Activated CD4-positive, alpha-beta T cell treated with anti-CD3 and anti-CD28 coated beads, Interleukin-2, amount 50 U/mL, for 16 hours (primary cell): ENCODE measurements at regions not wholly inside any gene's neighbourhood (a gene's known extent, or its start where the extent isn't known, plus 50 kb on each side); places are given as distances from the start of the nearest gene placed in this dataset.
"Not testable (repeated sequence)": the region's sequence is repeated elsewhere in the genome, so short reads cannot be mapped to it uniquely, and the experiment has no call there.

ENCODE experiments used
- DNase-seq: peaks from one replicate; pipeline ENCODE4 v3.0.0-alpha.2; 2020

DNA sequence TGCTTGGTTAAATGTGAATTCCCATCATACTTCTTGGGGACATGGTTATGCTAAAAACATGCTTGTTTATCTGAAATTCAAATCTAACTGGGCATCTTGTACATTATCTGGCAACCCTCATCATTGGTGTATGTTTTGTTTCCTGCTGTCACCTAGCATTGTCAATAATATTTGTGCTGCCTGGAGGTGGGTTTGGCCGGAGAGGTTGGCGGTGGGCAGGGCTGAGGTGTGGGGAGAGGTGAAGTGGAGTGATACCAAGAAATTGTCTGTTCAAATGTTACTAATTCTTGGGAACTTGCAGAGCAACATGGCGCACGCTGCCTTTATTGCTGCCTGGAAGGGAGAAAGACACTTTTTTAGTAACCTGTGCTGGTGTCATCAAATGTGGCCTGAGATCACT, 280.5 kb downstream of the VRK1 start:
- DNase-seq = no peak

DNA sequence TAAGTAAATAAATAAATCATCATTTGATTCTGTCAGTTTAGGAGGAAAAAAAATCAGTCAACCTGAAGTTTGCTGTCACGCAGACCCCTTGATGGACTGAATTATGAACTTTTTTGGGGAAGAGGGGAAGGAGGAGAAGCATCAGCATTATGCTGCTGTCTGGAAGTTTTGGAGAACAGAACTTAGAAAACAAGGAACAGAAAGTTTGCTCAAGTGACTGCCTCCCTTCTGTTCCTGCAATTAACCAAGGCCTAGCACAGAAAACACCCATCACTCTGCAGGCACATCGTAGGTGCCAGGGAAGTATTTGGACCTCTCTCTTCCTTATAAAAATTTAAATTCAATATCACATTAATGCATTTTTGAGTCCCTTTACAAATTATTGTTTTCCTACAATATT, 283.8 kb downstream of the VRK1 start:
- no peak for DNase-seq

DNA sequence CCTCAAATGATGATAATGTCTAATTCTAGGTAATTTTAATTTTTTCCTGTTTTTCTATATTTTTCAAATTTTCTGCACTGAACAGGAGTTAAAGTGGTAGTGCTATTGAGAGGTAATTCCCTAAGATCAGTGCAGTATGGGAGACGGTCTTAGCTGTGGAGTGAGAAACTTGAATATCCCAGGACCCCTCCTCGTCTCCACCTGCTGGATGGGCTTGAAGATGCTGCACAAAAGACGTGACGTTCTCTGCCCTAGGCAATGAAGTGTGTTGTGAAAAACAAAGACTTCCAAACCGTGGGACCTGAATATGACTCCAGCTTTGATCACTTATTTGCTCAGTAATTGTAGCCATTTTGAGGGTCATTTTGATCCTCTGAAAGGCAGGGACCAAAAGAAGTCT, 298.1 kb downstream of the VRK1 start:
- DNase-seq = no peak

DNA sequence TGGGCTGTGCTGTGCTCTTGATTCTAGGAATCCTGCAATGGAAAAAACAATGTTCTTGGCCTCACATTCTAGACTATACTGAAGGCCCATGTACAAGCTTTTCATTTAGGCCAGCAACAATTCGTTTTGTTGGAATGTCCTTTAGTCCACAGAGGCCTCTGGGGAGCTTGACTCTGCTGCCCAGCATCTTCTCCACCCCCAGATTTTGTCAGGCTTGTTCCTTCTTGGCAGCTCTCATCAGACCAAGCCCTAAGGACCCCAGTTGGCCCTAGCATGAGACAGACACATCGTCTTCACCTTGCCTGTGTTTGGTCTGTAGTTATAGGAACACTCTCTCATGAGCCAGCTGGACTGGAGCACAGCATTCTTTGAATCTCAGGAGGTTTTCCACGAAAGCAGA, 300.1 kb downstream of the VRK1 start:
- DNase-seq = no peak

DNA sequence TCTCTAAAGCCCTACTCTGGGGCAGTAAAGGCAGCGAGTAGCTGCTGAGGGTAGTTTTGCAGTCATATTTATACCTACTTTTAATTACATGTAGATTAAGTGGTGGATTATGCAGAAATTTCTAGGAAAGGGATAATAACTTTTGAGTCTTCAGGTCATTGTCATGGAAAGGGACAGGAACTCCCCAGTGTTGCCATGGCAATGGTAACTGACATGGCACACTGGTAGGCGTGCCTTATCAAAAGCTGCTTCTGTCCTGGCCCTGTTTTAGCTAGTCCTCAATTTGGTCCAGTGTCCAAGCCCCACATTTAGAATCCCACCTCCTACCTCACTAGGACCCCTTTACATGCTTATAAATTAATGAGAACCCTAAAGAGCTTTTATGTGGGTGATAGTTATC, 303.1 kb downstream of the VRK1 start:
- no peak for DNase-seq

DNA sequence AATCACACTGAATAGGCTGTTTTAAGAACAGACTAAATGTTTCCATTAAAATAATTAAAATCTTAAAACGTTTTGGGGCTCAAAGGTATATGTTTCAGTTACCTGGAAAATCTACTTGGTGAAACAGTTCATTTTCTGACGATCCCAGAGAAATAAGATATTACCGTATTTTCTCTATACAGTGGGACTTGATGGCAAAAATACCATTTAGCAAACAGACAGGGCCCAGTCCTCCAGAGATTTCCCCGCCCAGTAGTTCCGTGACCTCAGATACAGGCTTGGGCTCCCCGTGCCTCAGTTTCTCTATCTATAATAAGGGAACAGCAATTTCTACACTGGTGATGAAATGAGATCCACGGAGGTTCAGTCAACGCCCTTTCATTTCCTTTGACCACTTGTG, 304.4 kb downstream of the VRK1 start:
- no peak for DNase-seq

DNA sequence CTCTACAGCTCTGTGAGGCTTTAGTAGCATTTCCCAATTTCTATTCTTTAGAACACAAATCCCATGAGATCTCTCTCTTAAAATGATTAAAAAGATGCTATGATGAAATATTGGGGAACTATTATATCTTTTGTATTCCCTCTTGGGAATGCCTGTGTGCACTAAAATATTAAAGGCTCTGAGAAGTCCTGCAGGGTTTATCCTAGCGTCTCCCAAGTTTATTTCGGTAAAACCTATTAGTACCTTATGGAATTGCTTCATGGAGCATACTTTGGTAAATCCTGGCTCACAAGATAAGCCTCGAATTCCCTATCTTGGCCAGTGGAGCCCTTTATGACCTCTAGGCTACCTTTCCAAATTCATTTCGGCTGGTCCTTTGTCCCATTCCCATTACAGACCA, 306.8 kb downstream of the VRK1 start:
- DNase-seq = no peak

DNA sequence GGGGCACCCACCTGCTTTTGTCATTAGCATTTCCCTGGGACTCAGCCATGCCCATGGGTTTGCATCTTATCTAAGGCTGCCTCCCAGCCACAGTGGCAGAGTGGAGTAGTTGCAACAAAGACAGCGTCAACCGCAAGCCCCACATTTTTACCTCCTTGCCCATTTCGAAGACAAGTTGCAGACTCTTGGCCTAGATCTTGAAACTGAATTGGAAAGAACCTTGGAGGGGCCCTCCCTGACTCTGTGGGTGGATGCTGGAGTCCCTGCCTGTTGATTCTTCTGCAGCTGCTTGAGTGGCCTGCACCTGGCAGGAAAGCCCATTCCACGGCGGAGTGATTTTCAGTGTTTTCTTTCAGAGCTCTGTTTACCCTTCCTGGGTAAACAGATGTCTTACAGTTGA, 309.0 kb downstream of the VRK1 start:
- no peak for DNase-seq

DNA sequence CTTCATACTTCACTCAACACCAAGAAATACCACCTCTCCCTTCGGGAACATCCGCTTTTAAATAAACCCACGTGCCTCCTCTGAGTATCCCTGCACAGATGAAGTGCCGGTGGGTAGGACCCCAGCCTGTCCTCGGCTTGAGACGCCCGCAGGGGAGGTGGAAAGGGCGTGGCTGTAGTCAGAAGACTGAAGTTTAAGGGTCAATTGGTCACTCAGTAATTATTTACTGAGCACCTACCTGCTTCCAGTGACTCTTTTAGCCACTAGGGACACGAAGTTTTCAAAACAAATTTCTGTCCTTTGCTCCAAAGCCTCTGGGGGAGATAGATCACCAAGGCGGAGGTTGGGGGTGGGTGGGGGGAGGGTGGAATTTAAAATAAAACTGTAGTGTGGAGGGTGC, 309.4 kb downstream of the VRK1 start:
- DNase-seq = no peak

DNA sequence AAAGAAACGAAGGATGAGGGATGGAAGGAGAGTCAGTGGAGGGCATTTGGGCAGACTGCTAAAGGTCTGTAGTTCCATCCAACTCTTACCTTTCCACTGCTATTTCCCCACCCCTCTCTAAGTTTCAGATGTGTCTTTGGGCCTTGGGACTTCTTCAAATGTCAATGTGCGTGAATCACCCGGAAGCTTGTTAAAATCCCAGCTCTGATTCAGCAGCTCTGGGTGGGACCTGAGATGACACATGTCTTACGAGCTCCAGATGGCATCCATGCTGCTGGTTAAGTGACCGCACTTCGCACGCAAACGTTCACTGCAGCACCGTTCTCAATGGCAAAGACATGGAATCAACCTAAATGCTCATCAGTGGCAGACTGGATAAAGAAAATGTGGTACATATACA, 309.9 kb downstream of the VRK1 start:
- no peak for DNase-seq

DNA sequence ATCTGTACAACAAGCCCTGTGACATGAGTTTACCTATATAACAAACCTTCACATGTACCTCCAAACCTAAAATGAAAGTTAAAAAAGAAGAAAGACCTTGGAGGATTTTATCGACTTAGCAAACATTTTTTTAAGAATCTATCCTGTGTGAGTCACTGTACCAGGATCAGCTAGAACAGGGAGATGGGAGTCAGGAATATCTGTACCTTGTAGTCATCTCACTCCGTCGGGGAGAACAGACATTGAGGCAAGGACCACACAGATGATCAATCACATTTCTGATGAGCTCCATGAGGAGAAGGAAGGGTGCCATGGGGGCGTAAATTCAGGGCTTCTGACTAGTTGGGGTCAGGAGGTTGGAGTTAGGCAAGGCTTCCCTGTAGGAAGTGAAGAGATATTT, 310.6 kb downstream of the VRK1 start:
- no peak for DNase-seq

DNA sequence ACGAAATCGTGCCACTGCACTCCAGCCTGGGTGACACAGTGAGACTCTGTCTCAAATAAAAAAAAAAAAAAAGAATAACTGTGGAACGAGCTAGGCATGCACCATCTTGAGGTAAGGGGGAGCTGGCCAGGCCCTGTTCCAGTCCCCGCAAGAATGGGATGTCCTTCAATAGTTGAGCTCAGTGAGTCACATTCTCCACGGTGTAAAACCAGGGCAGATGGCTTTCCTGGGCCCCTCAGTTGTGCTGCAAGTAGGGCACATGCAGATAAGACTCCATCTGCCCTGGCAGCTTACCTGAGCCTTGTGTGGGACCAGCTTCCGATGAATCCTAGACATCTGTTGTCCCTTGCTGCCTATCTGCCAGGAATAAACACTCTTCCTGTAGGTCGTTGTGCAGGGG, 312.1 kb downstream of the VRK1 start:
- no peak for DNase-seq

DNA sequence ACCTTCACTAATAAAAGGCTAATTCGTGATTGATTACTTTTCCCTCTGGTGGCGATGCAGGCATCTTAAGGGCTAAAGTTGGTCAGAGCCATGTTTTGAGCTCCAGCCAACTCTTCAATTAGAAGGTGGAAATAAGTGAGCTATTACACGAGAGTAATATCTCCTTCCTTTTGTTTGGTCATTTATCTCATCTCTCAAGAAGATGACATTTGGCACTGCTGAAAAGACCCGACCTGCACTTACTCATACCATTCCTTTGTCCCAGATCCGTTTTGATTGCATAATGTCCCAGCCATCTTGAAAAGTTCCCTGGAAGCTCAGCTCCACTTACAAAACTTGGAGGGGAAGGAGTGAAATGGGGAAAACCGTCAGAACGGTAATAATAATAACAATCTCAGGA, 316.2 kb downstream of the VRK1 start:
- DNase-seq = no peak

DNA sequence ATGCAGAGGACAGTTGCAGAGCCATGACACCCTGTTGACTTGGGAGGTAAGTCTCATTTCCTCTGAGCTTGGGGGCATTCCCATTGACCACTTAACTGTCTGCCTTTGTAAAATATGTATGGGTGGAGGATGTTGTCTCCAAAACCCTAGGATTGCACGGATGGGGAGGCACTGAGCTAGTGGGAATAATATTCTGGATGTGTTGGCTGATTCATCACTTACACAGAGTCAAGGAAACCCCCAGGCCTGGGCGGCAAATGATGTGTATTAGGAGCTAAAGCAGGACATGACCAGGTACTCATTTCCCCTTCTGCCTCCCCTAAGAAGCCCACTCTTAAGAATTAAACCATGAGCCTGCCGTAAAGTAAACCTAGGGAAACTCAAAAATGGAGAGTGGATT, 319.4 kb downstream of the VRK1 start:
- DNase-seq = no peak

DNA sequence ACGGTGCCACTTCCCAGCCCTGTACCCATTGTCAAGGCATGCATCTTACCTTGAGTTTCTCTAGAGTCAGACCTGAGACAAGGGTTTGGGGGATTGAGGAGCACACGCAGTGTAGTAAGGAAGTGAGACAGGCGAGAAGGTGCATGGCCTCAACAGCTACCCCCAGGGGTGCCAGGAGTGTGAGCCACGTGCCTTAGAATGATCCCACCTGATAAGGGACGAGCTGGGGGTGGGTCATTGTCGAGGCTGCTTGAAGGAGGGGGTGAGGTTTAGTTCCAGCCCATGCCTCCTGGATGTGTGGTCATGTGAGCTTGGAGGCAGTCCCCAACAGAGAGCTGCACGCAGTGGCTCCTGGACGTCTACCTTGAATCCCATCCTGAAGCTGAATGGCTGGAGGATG, 320.5 kb downstream of the VRK1 start:
- no peak for DNase-seq

DNA sequence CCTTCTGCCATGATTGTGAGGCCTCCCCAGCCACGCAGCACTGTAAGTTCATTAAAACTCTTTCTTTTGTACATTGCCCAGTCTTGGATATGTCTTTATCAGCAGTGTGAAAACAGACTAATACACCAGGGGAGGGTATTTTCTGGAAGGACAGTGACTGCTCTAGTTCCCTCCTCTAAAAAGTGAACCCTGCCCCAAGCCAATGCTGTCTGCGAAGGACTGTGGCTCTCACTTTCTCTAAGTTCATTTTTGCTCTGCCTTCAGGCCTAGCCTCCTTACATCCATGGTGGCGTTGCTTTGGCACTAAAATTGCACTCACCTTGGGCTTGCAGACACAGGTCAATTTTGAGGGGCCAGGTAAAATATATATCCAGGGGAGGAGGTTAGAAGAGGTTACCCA, 323.0 kb downstream of the VRK1 start:
- DNase-seq = no peak

DNA sequence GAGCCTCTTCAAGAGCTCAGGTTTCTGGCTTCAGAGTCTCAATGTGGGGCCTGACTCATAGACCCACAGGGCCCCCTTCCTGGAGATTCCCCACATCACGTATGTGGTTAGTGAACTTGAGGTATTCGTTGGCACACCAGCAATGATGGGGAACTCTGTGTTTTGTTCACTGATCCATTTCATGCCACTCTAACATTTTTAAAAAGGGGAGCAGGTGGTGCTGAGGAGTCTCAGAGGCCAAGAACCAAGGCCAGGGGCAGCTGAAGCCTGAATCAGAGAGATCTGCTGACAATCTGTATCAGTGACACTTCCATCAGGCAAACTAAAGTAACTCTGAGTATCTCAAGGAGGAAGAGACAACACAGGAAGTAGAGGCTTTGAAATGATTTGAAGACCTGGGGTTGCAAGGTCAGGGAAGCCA, 323.4 kb downstream of the VRK1 start:
- DNase-seq = peak; percentile 66

DNA sequence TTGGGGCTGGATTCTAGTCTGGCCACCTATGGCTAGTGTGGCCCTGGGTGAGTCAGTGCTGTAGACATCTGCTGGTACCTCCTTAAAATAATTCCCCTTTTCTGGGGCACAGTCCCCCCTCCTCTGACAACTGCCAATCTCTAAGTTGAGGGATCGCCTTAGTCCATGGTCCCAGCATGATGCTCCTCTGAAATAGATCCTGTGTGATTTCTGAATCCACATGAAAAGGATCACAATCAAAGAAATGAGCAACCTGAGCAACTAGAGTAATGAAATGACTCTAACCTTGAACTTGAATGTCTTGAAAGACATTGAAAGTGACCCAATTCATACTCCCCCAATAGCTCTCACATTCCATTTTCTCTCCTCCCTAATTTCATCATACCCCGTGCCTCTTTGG, 332.5 kb downstream of the VRK1 start:
- DNase-seq = no peak

DNA sequence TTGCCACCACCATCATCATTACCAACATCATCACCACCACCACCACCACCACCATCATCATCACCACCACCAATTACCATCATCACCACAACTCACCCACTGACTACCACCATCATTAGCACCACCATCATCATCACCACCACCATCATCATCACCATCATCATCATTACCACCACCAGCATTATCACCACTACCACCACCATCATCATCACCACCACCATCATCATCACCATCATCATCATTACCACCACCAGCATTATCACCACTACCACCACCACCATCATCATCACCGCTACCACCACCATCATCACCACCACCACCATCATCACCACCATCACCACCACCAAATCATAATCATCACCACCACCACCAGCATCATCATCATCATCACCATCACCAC, 338.7 kb downstream of the VRK1 start:
- DNase-seq = not testable (repeated sequence)

DNA sequence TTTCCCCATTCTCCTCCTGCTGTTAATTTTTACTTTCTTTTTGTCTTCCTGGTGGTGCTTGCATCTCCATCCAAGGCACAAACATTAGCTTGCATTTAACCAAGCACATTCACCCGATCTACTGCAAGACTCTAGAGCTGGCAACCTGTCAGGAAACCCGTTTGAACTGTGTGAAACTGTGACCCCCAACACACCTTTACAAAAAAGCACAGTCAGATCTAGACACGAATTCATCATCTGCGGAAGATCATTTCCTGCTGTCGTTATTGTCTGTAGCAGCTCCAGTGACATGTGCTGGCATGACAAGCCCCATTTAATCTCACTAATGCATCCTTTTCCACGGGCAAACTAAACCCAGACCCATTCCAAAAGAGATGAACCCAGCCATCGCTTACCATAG, 340.5 kb downstream of the VRK1 start:
- DNase-seq = peak; percentile 48

DNA sequence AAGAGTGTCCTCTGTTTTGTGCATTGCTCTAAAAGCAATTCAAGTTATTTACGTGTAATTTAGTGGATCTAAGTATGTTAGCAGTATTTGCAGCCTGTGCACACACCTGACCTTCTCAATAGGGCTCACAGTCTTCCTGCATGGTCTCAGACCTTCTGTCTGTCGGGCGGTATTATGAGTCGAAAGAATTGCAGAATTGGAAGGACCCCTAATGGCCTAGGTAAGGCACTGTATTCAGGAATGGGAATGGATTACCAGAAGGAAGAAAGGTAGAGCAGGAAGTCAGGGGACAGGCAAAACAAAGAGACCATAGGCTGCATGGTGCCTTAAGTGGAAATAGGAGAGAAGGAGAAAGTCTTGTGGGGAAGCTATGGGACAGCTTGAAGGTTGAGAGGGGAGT, 341.6 kb downstream of the VRK1 start:
- DNase-seq = no peak

DNA sequence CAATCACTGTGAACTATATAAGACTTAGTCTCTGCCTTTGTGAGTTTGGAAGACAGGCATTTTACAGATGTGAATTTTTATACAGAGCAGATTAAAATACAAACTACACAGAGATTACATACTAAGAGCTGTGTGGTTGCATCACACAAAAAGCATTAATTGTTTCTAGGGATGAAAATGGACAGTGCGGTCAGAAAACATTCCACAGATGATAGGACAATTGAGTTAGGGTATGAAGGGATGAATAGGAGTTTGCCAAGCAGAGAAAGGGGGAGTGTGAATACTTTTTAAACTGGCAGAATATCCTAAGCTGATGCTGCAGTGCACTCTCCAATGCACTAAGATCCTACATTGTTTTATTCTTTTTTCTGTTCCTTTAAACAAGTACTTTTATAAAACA, 345.8 kb downstream of the VRK1 start:
- DNase-seq = no peak

DNA sequence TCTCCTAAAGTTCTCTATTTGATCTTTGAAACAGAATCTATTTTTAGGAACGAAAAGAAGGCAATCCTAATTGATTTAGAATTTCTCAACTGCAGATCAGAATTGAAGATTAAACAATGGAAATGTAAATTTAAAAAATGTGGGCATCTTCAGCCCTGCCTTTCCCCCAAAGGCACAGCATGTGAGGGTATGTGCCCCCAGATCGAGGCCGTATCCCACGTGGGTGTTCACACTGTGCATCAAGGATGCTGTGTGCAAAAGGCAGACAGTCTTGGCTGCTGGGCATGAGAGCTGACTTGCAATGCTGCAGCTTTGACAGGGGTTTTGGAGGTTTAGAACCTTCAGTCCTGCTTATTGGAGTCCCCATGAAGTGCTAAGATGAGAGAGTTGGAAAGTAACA, 346.3 kb downstream of the VRK1 start:
- DNase-seq = no peak

DNA sequence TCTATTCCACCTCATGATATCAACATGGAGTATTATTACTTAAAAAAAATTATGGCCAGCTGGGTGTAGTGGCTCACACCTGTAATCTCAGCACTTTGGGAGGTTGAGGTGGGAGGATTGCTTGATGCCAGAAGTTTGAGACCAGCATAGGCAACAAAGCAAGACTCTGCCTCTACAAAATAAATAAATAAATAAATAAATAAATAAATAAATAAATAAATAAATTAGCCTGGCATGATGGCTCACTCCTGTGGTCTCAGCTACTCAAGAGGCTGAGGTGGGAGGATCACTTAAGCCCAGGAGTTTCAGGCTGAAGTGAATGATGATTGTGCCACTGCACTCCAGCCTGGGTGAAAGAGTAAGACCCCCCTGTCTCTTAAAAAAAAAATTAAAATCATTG, 350.8 kb downstream of the VRK1 start:
- DNase-seq = not testable (repeated sequence)

DNA sequence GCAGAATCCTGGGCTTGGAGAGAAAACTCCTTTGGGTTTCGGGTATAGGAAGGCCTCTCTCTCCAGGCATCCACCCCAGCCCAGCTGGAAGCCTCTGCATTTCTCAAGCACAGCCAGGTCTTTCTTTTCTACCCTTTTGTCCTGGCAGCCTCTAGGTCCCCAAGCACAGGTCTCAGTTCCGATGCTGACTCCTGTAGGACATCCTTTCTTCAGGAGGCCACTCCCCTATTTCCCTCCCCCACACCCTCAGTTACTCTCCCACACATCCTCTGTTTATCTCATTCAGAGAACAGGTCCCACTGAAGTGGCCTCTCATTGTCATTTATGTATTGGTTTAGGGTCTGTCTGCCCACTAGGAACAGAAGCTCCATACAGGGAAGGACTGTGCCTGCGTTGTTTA, 352.6 kb downstream of the VRK1 start:
- no peak for DNase-seq

DNA sequence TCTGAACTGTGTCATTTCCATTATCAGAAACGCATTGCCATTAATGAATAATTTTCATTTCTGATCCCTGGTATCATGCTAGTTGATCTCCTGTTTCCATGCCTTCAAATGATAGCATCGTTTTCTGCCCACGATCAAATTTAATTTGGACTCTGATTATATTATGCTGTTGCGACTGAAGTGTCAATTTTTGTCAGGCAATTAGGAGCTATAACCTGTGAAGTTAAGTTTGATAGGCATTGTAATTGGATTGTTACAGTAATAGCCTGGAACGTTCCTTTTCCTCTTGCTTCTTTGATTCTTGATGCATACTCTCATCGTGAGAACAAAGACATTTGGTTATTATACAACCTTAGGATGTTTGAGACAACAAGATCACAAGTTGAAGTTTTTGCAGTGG, 356.3 kb downstream of the VRK1 start:
- DNase-seq = no peak
